ENCODE measurements at regions not wholly inside any gene's neighbourhood (a gene's known extent, or its start where the extent isn't known, plus 50 kb on each side); places are given as distances from the start of the nearest gene placed in this dataset.

- Mint-ChIP-seq H3K4me3 (no peak overlapping the region), H3K27me3 (peaks cover 2% of the 10 kb centered on the region), H3K27ac (no peak overlapping the region), H3K9me3 (peaks cover 3% of the 10 kb centered on the region), H3K36me3 (ENCODE audit: low read depth) (no peaks in the 10 kb centered on the region), H3K4me1 (no peaks in the 10 kb centered on the region)
- ChIA-PET CTCF (interaction anchor here (1.0 kb wide), 1 partner anchor 9 kb away, joined by 3 read pairs; no protein-coding TSS in a partner anchor), POLR2A (no interaction called here)
- no peak for DNase-seq
Observed at GRCh38 chr4:99763635-99764101, 53.0 kb upstream of the DAPP1 start.

GRCh38 chr4:99762728-99763127 is 53.9 kb upstream of the DAPP1 start:
- Mint-ChIP-seq H3K27me3 (peaks cover 2% of the 10 kb centered on the region), H3K9me3 (peaks cover 3% of the 10 kb centered on the region), H3K27ac (no peak overlapping the region), H3K4me3 (no peak overlapping the region), H3K4me1 (no peaks in the 10 kb centered on the region), H3K36me3 (ENCODE audit: low read depth) (no peaks in the 10 kb centered on the region)
- CTCF ChIA-PET: no interaction called here
- POLR2A ChIA-PET: no interaction called here
- DNase-seq: no peak

- H3K9me3 Mint-ChIP-seq: peaks cover 3% of the 10 kb centered on the region
- CTCF ChIA-PET: interaction anchor here (1.5 kb wide), 1 partner anchor 52 kb away, joined by 3 read pairs; no protein-coding TSS in a partner anchor
- H3K36me3 Mint-ChIP-seq (ENCODE audit: low read depth): no peaks in the 10 kb centered on the region
- H3K4me3 Mint-ChIP-seq: no peak overlapping the region
- peaks cover 4% of the 10 kb centered on the region for H3K4me1 Mint-ChIP-seq
- peaks cover 2% of the 10 kb centered on the region for H3K27me3 Mint-ChIP-seq
- no peak overlapping the region for H3K27ac Mint-ChIP-seq
- POLR2A ChIA-PET: no interaction called here
- DNase-seq: no peak
Observed at GRCh38 chr4:99759988-99760387, 56.6 kb upstream of the DAPP1 start.

GRCh38 chr4:99759346-99759984 is 57.2 kb upstream of the DAPP1 start:
- Mint-ChIP-seq H3K27ac (no peak overlapping the region), H3K9me3 (peaks cover 3% of the 10 kb centered on the region), H3K4me1 (peaks cover 4% of the 10 kb centered on the region), H3K36me3 (ENCODE audit: low read depth) (no peaks in the 10 kb centered on the region), H3K4me3 (no peak overlapping the region), H3K27me3 (peaks cover 2% of the 10 kb centered on the region)
- DNase-seq: no peak
- CTCF ChIA-PET: interaction anchor here (1.5 kb wide), 2 partner anchors 10 to 52 kb away, joined by 3 to 4 read pairs; no protein-coding TSS in a partner anchor
- POLR2A ChIA-PET: no interaction called here

- no peak for DNase-seq
- CTCF ChIA-PET: interaction anchor here (1.1 to 1.2 kb wide), 2 partner anchors 8 to 235 kb away, joined by 3 read pairs; no protein-coding TSS in a partner anchor
- no peaks in the 10 kb centered on the region for H3K27me3 Mint-ChIP-seq
- H3K36me3 Mint-ChIP-seq (ENCODE audit: low read depth): no peaks in the 10 kb centered on the region
- POLR2A ChIA-PET: no interaction called here
- H3K9me3 Mint-ChIP-seq: no peaks in the 10 kb centered on the region
- H3K27ac Mint-ChIP-seq: no peak overlapping the region
- H3K4me3 Mint-ChIP-seq: no peak overlapping the region
- H3K4me1 Mint-ChIP-seq: peaks cover 4% of the 10 kb centered on the region
Observed at GRCh38 chr4:99755223-99755944, 61.2 kb upstream of the DAPP1 start.

- H3K36me3 Mint-ChIP-seq (ENCODE audit: low read depth): no peaks in the 10 kb centered on the region
Observed at GRCh38 chr4:99754756-99755155, 61.9 kb upstream of the DAPP1 start.

GRCh38 chr4:99753931-99754330 is 62.7 kb upstream of the DAPP1 start:
- no peaks in the 10 kb centered on the region for H3K36me3 Mint-ChIP-seq (ENCODE audit: low read depth)
- no peak overlapping the region for H3K4me3 Mint-ChIP-seq
- H3K9me3 Mint-ChIP-seq: no peaks in the 10 kb centered on the region
- DNase-seq: no peak
- ChIA-PET POLR2A (no interaction called here), CTCF (no interaction called here)
- peaks cover 4% of the 10 kb centered on the region for H3K4me1 Mint-ChIP-seq
- no peaks in the 10 kb centered on the region for H3K27me3 Mint-ChIP-seq
- H3K27ac Mint-ChIP-seq: no peak overlapping the region

More at GRCh38 chr4:99754756-99755155, 61.9 kb upstream of the DAPP1 start:
- ChIA-PET POLR2A (no interaction called here), CTCF (interaction anchor here (1.1 to 1.2 kb wide), 2 partner anchors 9 to 234 kb away, joined by 3 read pairs; no protein-coding TSS in a partner anchor)
- no peak overlapping the region for H3K27ac Mint-ChIP-seq
- peaks cover 4% of the 10 kb centered on the region for H3K4me1 Mint-ChIP-seq
- no peaks in the 10 kb centered on the region for H3K9me3 Mint-ChIP-seq
- no peaks in the 10 kb centered on the region for H3K27me3 Mint-ChIP-seq
- no peak overlapping the region for H3K4me3 Mint-ChIP-seq
- no peak for DNase-seq

GRCh38 chr4:99749445-99750391 is 66.9 kb upstream of the DAPP1 start:
- H3K27me3 Mint-ChIP-seq: peaks cover 7% of the 10 kb centered on the region
- H3K27ac Mint-ChIP-seq: no peak overlapping the region
- H3K36me3 Mint-ChIP-seq (ENCODE audit: low read depth): no peaks in the 10 kb centered on the region
- CTCF ChIA-PET: interaction anchor here (1.6 kb wide), 1 partner anchor 9 kb away, joined by 4 read pairs; no protein-coding TSS in a partner anchor
- POLR2A ChIA-PET: no interaction called here
- no peak for DNase-seq
- no peaks in the 10 kb centered on the region for H3K4me1 Mint-ChIP-seq
- no peaks in the 10 kb centered on the region for H3K9me3 Mint-ChIP-seq
- H3K4me3 Mint-ChIP-seq: no peak overlapping the region

- Mint-ChIP-seq H3K36me3 (ENCODE audit: low read depth) (no peaks in the 10 kb centered on the region), H3K27ac (no peak overlapping the region), H3K4me3 (no peak overlapping the region), H3K27me3 (peaks cover 12% of the 10 kb centered on the region), H3K9me3 (peaks cover 2% of the 10 kb centered on the region), H3K4me1 (no peaks in the 10 kb centered on the region)
- POLR2A ChIA-PET: no interaction called here
- no peak for DNase-seq
- CTCF ChIA-PET: no interaction called here
Observed at GRCh38 chr4:99746443-99746842, 70.2 kb upstream of the DAPP1 start.

GRCh38 chr4:99736846-99737245 is 79.2 kb upstream of the C4orf54 start:
- H3K4me1 Mint-ChIP-seq: no peaks in the 10 kb centered on the region

GRCh38 chr4:99735822-99736221 is 78.2 kb upstream of the C4orf54 start:
- Mint-ChIP-seq H3K4me1 (no peaks in the 10 kb centered on the region), H3K27me3 (peaks cover 13% of the 10 kb centered on the region), H3K27ac (no peak overlapping the region), H3K36me3 (ENCODE audit: low read depth) (no peaks in the 10 kb centered on the region), H3K9me3 (no peaks in the 10 kb centered on the region), H3K4me3 (no peak overlapping the region)
- POLR2A ChIA-PET: no interaction called here
- CTCF ChIA-PET: no interaction called here
- no peak for DNase-seq

More at GRCh38 chr4:99736846-99737245, 79.2 kb upstream of the C4orf54 start:
- POLR2A ChIA-PET: no interaction called here
- H3K27me3 Mint-ChIP-seq: peaks cover 13% of the 10 kb centered on the region
- H3K36me3 Mint-ChIP-seq (ENCODE audit: low read depth): no peaks in the 10 kb centered on the region
- H3K9me3 Mint-ChIP-seq: no peaks in the 10 kb centered on the region
- CTCF ChIA-PET: no interaction called here
- H3K4me3 Mint-ChIP-seq: no peak overlapping the region
- H3K27ac Mint-ChIP-seq: no peak overlapping the region
- DNase-seq: no peak

GRCh38 chr4:99734583-99735322 is 77.1 kb upstream of the C4orf54 start:
- Mint-ChIP-seq H3K27ac (no peak overlapping the region), H3K4me1 (no peaks in the 10 kb centered on the region), H3K9me3 (no peaks in the 10 kb centered on the region), H3K4me3 (no peak overlapping the region), H3K36me3 (ENCODE audit: low read depth) (no peaks in the 10 kb centered on the region), H3K27me3 (peaks cover 11% of the 10 kb centered on the region)
- ChIA-PET CTCF (no interaction called here), POLR2A (no interaction called here)
- no peak for DNase-seq
